MM.1S (cell line): ENCODE measurements at regions not wholly inside any gene's neighbourhood (a gene's known extent, or its start where the extent isn't known, plus 50 kb on each side); places are given as distances from the start of the nearest gene placed in this dataset.

Experiments
- DNase-seq: peaks from one replicate; pipeline ENCODE4 v3.0.0-alpha.2; 2015
- H2AFZ ChIP-seq: fragments of 300-600 bp; sonication (generic); 2 replicates; pipeline ENCODE4 v1.6.0; 2016; ENCODE audit warnings: antibody characterized with exemption, low read length
- H3F3A ChIP-seq: fragments of 300-600 bp; sonication (generic); 2 replicates; pipeline ENCODE4 v1.6.1; 2016; ENCODE audit warnings: mild to moderate bottlenecking, antibody characterized with exemption, low read length, moderate library complexity, mixed read lengths; ENCODE audit not compliant: insufficient read depth
- H3K27ac ChIP-seq: fragments of 300-600 bp; sonication (generic); 2 replicates; pipeline ENCODE4 v1.5.1; 2016; ENCODE audit warnings: mild to moderate bottlenecking, low read length
- H3K27me3 ChIP-seq: fragments of 300-600 bp; sonication (generic); replicated peaks from 2 replicates; pipeline ENCODE4 v1.6.0; 2016; ENCODE audit warnings: low read length; ENCODE audit not compliant: insufficient read depth
- H3K36me3 ChIP-seq: fragments of 300-600 bp; sonication (generic); replicated peaks from 2 replicates; pipeline ENCODE4 v1.6.1; 2016; ENCODE audit warnings: mild to moderate bottlenecking, low read length, mixed read lengths; ENCODE audit not compliant: insufficient read depth
- H3K4me1 ChIP-seq: fragments of 300-600 bp; sonication (generic); 2 replicates; pipeline ENCODE4 v1.6.1; 2016; ENCODE audit warnings: low read length, mixed read lengths
- H3K4me2 ChIP-seq: fragments of 300-600 bp; sonication (generic); 2 replicates; pipeline ENCODE4 v1.6.0; 2016; ENCODE audit warnings: low read depth, low read length
- H3K4me3 ChIP-seq: fragments of 300-600 bp; sonication (generic); 2 replicates; pipeline ENCODE4 v1.5.1; 2016; ENCODE audit warnings: low read length, mixed read lengths
- H3K79me2 ChIP-seq: fragments of 300-600 bp; sonication (generic); 2 replicates; pipeline ENCODE4 v1.6.1; 2016; ENCODE audit warnings: mixed run types, low read length, mixed read lengths
- H3K9ac ChIP-seq: fragments of 300-600 bp; sonication (generic); 2 replicates; pipeline ENCODE4 v1.6.1; 2016; ENCODE audit warnings: low read length, mixed read lengths
- H3K9me2 ChIP-seq: fragments of 300-600 bp; sonication (generic); replicated peaks from 2 replicates; pipeline ENCODE4 v1.6.1; 2016; ENCODE audit warnings: mild to moderate bottlenecking, low read length, mixed read lengths; ENCODE audit not compliant: insufficient read depth
- H3K9me3 ChIP-seq: fragments of 300-600 bp; sonication (generic); replicated peaks from 2 replicates; pipeline ENCODE4 v1.6.1; 2016; ENCODE audit warnings: mild to moderate bottlenecking, low read length, mixed read lengths; ENCODE audit not compliant: insufficient read depth
- H4K20me1 ChIP-seq: fragments of 300-600 bp; sonication (generic); 2 replicates; pipeline ENCODE4 v1.6.1; 2016; ENCODE audit warnings: mild to moderate bottlenecking, low read length, moderate library complexity, mixed read lengths; ENCODE audit not compliant: insufficient read depth
- EZH2 ChIP-seq: fragments of 300-600 bp; sonication (generic); optimal IDR thresholded peaks from 2 replicates; pipeline ENCODE3; 2017; ENCODE audit warnings: low read depth, mild to moderate bottlenecking, antibody characterized with exemption, low read length, mixed read lengths
- EZH2phosphoT487 ChIP-seq: fragments of 300-600 bp; sonication (generic); IDR thresholded peaks from 2 replicates; pipeline ENCODE4 v1.6.1; 2018; ENCODE audit warnings: antibody characterized with exemption, low read length
- TF ChIP-seq, protein P1 (sequence below): fragments of 300-600 bp; sonication (generic); IDR thresholded peaks from 2 replicates; pipeline ENCODE4 v1.5.1; 2016; ENCODE audit warnings: antibody characterized with exemption, low read length, mixed read lengths

DNA sequence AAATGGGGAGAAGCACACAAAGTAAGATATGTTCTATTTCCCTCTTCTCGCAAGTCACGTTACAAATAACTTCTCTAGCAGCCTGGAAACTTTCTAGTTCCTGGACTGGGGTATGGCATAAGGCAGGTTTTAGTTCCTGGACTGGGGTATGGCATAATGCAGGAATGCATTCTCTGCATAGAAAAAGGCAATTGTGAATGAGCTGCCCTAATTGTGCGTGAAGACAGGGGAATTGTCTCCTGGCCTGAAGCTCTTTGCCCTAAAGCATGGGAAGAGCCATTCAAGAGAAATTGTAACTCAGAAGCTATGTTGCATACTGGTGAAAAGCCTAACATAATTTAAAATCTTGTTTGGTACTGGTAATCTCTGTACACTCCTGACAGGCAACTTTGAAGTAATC is 54.3 kb upstream of the CBLB start:
- H3K36me3 ChIP-seq: no peaks in the 10 kb centered on the region
- no peaks in the 10 kb centered on the region for H3K4me1 ChIP-seq
- TF ChIP-seq EZH2phosphoT487: no peak
- TF ChIP-seq EZH2: no peak
- TF ChIP-seq, protein P1, sequence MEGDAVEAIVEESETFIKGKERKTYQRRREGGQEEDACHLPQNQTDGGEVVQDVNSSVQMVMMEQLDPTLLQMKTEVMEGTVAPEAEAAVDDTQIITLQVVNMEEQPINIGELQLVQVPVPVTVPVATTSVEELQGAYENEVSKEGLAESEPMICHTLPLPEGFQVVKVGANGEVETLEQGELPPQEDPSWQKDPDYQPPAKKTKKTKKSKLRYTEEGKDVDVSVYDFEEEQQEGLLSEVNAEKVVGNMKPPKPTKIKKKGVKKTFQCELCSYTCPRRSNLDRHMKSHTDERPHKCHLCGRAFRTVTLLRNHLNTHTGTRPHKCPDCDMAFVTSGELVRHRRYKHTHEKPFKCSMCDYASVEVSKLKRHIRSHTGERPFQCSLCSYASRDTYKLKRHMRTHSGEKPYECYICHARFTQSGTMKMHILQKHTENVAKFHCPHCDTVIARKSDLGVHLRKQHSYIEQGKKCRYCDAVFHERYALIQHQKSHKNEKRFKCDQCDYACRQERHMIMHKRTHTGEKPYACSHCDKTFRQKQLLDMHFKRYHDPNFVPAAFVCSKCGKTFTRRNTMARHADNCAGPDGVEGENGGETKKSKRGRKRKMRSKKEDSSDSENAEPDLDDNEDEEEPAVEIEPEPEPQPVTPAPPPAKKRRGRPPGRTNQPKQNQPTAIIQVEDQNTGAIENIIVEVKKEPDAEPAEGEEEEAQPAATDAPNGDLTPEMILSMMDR: no peak
- no peaks in the 10 kb centered on the region for H3K9me3 ChIP-seq
- no peaks in the 10 kb centered on the region for H3K79me2 ChIP-seq
- no peaks in the 10 kb centered on the region for H3F3A ChIP-seq
- no peaks in the 10 kb centered on the region for H4K20me1 ChIP-seq
- DNase-seq: no peak
- H3K9ac ChIP-seq: no peak overlapping the region
- H3K4me3 ChIP-seq: no peak overlapping the region
- no peak overlapping the region for H2AFZ ChIP-seq
- H3K27me3 ChIP-seq: no peaks in the 10 kb centered on the region
- no peaks in the 10 kb centered on the region for H3K9me2 ChIP-seq
- H3K27ac ChIP-seq: no peak overlapping the region
- H3K4me2 ChIP-seq: no peak overlapping the region

DNA sequence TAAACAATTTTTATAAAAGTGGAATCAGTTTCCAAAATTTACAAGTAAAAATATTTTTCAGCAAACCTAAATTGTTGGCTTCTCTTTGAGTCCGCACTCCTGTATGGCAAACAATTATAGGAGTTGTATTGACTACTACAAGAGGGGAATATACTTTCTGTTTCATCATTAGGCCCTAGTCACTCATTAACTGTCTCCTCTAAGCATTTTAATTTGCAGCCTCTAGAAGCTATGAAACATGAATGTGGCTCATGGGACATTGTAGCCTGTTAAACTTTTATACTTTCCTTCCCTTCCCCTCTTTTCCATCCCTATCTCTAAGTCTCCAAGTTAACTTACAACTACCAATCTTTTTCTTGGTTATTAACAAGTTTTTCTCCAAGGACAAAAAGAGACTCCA is 58.9 kb upstream of the CBLB start:
- TF ChIP-seq, protein P1: no peak
- TF ChIP-seq EZH2phosphoT487: no peak
- H3K9me3 ChIP-seq: no peaks in the 10 kb centered on the region

DNA sequence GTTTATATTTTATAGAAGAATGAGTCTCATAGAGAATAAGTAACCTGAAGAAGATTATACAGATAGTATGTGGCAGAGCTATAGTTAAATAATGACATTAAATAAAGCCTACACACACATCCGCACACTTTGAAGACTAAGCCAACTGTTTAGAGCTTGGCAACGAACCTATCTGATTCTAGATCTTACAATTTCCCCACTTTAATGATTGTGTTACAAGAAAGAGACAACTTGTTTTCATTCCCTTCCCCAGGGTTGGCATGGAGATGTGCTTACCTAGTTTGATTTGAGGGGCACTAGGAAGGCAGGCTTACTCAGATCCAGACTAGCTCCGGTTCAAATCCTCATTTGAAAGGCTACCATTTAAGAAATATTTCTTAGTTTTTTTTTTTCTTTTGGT is 61.9 kb upstream of the CBLB start:
- Histone ChIP-seq H2AFZ (no peak overlapping the region), H3K79me2 (no peaks in the 10 kb centered on the region), H3K4me3 (no peak overlapping the region), H3K36me3 (no peaks in the 10 kb centered on the region), H3F3A (no peaks in the 10 kb centered on the region), H3K9ac (no peak overlapping the region), H3K4me1 (no peaks in the 10 kb centered on the region), H3K27ac (no peak overlapping the region), H3K9me2 (no peaks in the 10 kb centered on the region), H4K20me1 (no peaks in the 10 kb centered on the region), H3K27me3 (no peaks in the 10 kb centered on the region), H3K9me3 (no peaks in the 10 kb centered on the region), H3K4me2 (no peak overlapping the region)
- TF ChIP-seq EZH2phosphoT487: no peak
- no peak for TF ChIP-seq EZH2
- TF ChIP-seq, protein P1: no peak
- no peak for DNase-seq

More for the DNA sequence above, 58.9 kb upstream of the CBLB start:
- no peak overlapping the region for H3K4me2 ChIP-seq
- H3K4me3 ChIP-seq: no peak overlapping the region
- H3K27ac ChIP-seq: no peak overlapping the region
- H3F3A ChIP-seq: no peaks in the 10 kb centered on the region
- H3K9me2 ChIP-seq: no peaks in the 10 kb centered on the region
- H2AFZ ChIP-seq: no peak overlapping the region
- DNase-seq: no peak
- H3K9ac ChIP-seq: no peak overlapping the region
- no peaks in the 10 kb centered on the region for H4K20me1 ChIP-seq
- no peaks in the 10 kb centered on the region for H3K4me1 ChIP-seq
- no peaks in the 10 kb centered on the region for H3K79me2 ChIP-seq
- no peaks in the 10 kb centered on the region for H3K36me3 ChIP-seq
- no peaks in the 10 kb centered on the region for H3K27me3 ChIP-seq

DNA sequence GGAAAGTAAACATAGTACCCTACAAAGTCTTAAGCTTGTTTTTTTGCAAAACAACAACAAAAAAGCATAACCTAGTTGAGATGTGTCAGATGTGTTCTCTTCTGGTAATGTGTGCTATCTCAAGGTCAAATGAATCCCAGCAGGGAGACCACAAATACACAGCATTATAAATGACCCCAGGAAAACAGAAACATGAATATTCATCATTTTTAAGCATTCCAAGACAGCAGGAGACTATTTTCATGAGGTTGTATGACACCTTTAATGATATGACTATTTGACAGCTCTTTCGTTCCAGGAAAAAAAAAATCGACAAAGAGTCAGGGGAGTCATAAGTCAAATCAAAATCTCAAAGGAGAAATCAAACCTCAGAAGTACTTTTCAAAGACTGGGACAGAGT is 62.7 kb upstream of the CBLB start:
- Histone ChIP-seq H3K9me2 (no peaks in the 10 kb centered on the region), H3K36me3 (no peaks in the 10 kb centered on the region), H3F3A (no peaks in the 10 kb centered on the region), H2AFZ (no peak overlapping the region), H4K20me1 (no peaks in the 10 kb centered on the region), H3K9me3 (no peaks in the 10 kb centered on the region), H3K4me3 (no peak overlapping the region), H3K27me3 (no peaks in the 10 kb centered on the region), H3K4me1 (no peaks in the 10 kb centered on the region), H3K79me2 (no peaks in the 10 kb centered on the region), H3K4me2 (no peak overlapping the region), H3K27ac (no peak overlapping the region), H3K9ac (no peak overlapping the region)
- TF ChIP-seq, protein P1: no peak
- TF ChIP-seq EZH2phosphoT487 (no peak), EZH2 (no peak)
- DNase-seq: no peak
